ENCODE measurements at regions not wholly inside any gene's neighbourhood (a gene's known extent, or its start where the extent isn't known, plus 50 kb on each side); places are given as distances from the start of the nearest gene placed in this dataset.

GRCh38 chr7:33841031-33841430 is 64.3 kb upstream of the BMPER start:
- Histone ChIP-seq H3K9me3 (ENCODE audit: control extremely low read depth in 1 of 3, control insufficient read depth in 2 of 3, insufficient read depth in 1 of 3, low read length in 2 of 3) (peaks cover 0 to 4% (median 0%) of the 10 kb centered on the region in 3 donors), H3K4me3 (ENCODE audit: control extremely low read depth in 1 of 5, extremely low read depth in 1 of 5, insufficient read depth in 1 of 5, low read depth in 2 of 5, low read length in 4 of 5) (no peak overlapping the region), H3K9ac (ENCODE audit: low read length) (no peak overlapping the region), H3K4me2 (replicated peaks; ENCODE audit: low read depth, low read length, poor library complexity, severe bottlenecking) (no peak overlapping the region), H3K27me3 (replicated peaks in 1 of 4; ENCODE audit: control extremely low read depth in 1 of 4, control insufficient read depth in 3 of 4, insufficient read depth in 4 of 4, low read length in 3 of 4) (no peaks in the 10 kb centered on the region), H3K27ac (ENCODE audit: low read length in 2 of 2) (no peak overlapping the region), H2AFZ (ENCODE audit: insufficient read depth, low read depth, low read length, poor library complexity, severe bottlenecking) (no peak overlapping the region), H3K79me2 (ENCODE audit: control insufficient read depth, insufficient read depth, low read length) (no peaks in the 10 kb centered on the region), H3K4me1 (ENCODE audit: control insufficient read depth in 2 of 2, insufficient read depth in 2 of 2, low read length in 2 of 2) (no peaks in the 10 kb centered on the region), H4K20me1 (ENCODE audit: control insufficient read depth, insufficient read depth, low read length, poor library complexity, severe bottlenecking) (no peaks in the 10 kb centered on the region), H3K36me3 (replicated peaks in 1 of 2; ENCODE audit: control extremely low read depth in 1 of 2, control insufficient read depth in 1 of 2, extremely low read depth in 1 of 2, insufficient read depth in 2 of 2, low read length in 1 of 2) (no peaks in the 10 kb centered on the region)
- 67% methylated on average over 1 of the region's 1 CpG for WGBS (ENCODE audit: insufficient coverage)
- H3K4me3 Mint-ChIP-seq, result no peak overlapping the region
- no peak for DNase-seq
- H3K27ac Mint-ChIP-seq, result no peak overlapping the region
- intact Hi-C loops (cut with micrococcal nuclease), result no loop called here
- peaks cover 5% of the 10 kb centered on the region for H3K27me3 Mint-ChIP-seq
- TF ChIP-seq EZH2 (IDR thresholded peaks at IDR 0.05; ENCODE audit: borderline replicate concordance, insufficient read depth, low read depth, low read length, poor library complexity, severe bottlenecking), result no peak
- TF ChIP-seq CTCF (IDR thresholded peaks at IDR 0.05), result no peak
- ChIA-PET POLR2A (no interaction called here), CTCF (no interaction called here)
- H3K4me1 Mint-ChIP-seq, result no peaks in the 10 kb centered on the region
- ATAC-seq (ENCODE audit: low read depth), result no peak
- H3K9me3 Mint-ChIP-seq (ENCODE audit: insufficient read depth), result peaks cover 7% of the 10 kb centered on the region

- ChIA-PET CTCF (no interaction called here), POLR2A (no interaction called here)
- H3K27ac Mint-ChIP-seq, result no peak overlapping the region
- H3K4me2 ChIP-seq (replicated peaks; ENCODE audit: low read depth, low read length, poor library complexity, severe bottlenecking), result no peak overlapping the region
- no peaks in the 10 kb centered on the region for H3K79me2 ChIP-seq (ENCODE audit: control insufficient read depth, insufficient read depth, low read length)
- H3K36me3 ChIP-seq (replicated peaks in 1 of 2; ENCODE audit: control extremely low read depth in 1 of 2, control insufficient read depth in 1 of 2, extremely low read depth in 1 of 2, insufficient read depth in 2 of 2, low read length in 1 of 2), result no peaks in the 10 kb centered on the region
- H3K27me3 ChIP-seq (replicated peaks in 1 of 4; ENCODE audit: control extremely low read depth in 1 of 4, control insufficient read depth in 3 of 4, insufficient read depth in 4 of 4, low read length in 3 of 4), result no peaks in the 10 kb centered on the region
- TF ChIP-seq CTCF (IDR thresholded peaks at IDR 0.05), result no peak
- TF ChIP-seq EZH2 (IDR thresholded peaks at IDR 0.05; ENCODE audit: borderline replicate concordance, insufficient read depth, low read depth, low read length, poor library complexity, severe bottlenecking), result no peak
- intact Hi-C loops (cut with micrococcal nuclease), result no loop called here
- peaks cover 0 to 4% (median 0%) of the 10 kb centered on the region in 3 donors for H3K9me3 ChIP-seq (ENCODE audit: control extremely low read depth in 1 of 3, control insufficient read depth in 2 of 3, insufficient read depth in 1 of 3, low read length in 2 of 3)
- DNase-seq (no peak), ATAC-seq (ENCODE audit: low read depth) (no peak)
- 80% methylated on average over 1 of the region's 3 CpGs for WGBS (ENCODE audit: insufficient coverage)
- H3K27me3 Mint-ChIP-seq, result peaks cover 5% of the 10 kb centered on the region
- no peak overlapping the region for H3K27ac ChIP-seq (ENCODE audit: low read length in 2 of 2)
- H3K4me3 ChIP-seq (ENCODE audit: control extremely low read depth in 1 of 5, extremely low read depth in 1 of 5, insufficient read depth in 1 of 5, low read depth in 2 of 5, low read length in 4 of 5), result no peak overlapping the region
- H2AFZ ChIP-seq (ENCODE audit: insufficient read depth, low read depth, low read length, poor library complexity, severe bottlenecking), result no peak overlapping the region
- no peaks in the 10 kb centered on the region for H3K4me1 Mint-ChIP-seq
- no peak overlapping the region for H3K9ac ChIP-seq (ENCODE audit: low read length)
- H3K9me3 Mint-ChIP-seq (ENCODE audit: insufficient read depth), result peaks cover 4% of the 10 kb centered on the region
- H3K4me3 Mint-ChIP-seq, result no peak overlapping the region
- no peaks in the 10 kb centered on the region for H3K4me1 ChIP-seq (ENCODE audit: control insufficient read depth in 2 of 2, insufficient read depth in 2 of 2, low read length in 2 of 2)
- H4K20me1 ChIP-seq (ENCODE audit: control insufficient read depth, insufficient read depth, low read length, poor library complexity, severe bottlenecking), result no peaks in the 10 kb centered on the region
These were observed 63.6 kb upstream of the BMPER start for GRCh38 chr7:33841705-33842129.
